H1 (cell line): ENCODE measurements at regions not wholly inside any gene's neighbourhood (a gene's known extent, or its start where the extent isn't known, plus 50 kb on each side); places are given as distances from the start of the nearest gene placed in this dataset.

Experiments
- CTCF ChIA-PET: fragments of 300-600 bp; sonication (Branson Sonifier 250); formaldehyde crosslinking; loops from one replicate; lab custom pipeline; 2021; ENCODE audit not compliant: partially characterized antibody; lab: Charles Lee
- POLR2A ChIA-PET: fragments of 300-600 bp; sonication (Branson Sonifier 250); formaldehyde crosslinking; loops from one replicate; lab custom pipeline; 2021; ENCODE audit warnings: inconsistent platforms; ENCODE audit not compliant: partially characterized antibody; lab: Charles Lee
- DNase-seq, 2 experiments: peaks; one replicate each; pipeline versions ENCODE4 v3.0.0 to v3.0.0-alpha.2; 2010 to 2022; ENCODE audit warnings: low spot score in 2 of 2, low read depth in 1 of 2, mixed read lengths in 1 of 2
- FAIRE-seq: peaks from 2 replicates; lab custom pipeline; 2011; peaks lifted over from hg19 to GRCh38; lab: Jason Lieb, UNC
- H2AFZ ChIP-seq: 2 replicates; pipeline ENCODE4 v1.8.1; 2012; ENCODE audit warnings: low read length, inconsistent platforms
- H2AK5ac ChIP-seq: 2 replicates; pipeline ENCODE4 v1.6.1; 2013; ENCODE audit warnings: low read depth, low read length
- H2BK120ac ChIP-seq: replicated peaks from 2 replicates; pipeline ENCODE3; 2013; ENCODE audit warnings: low read depth, low read length, inconsistent platforms
- H2BK12ac ChIP-seq: 2 replicates; pipeline ENCODE4 v1.6.1; 2013; ENCODE audit warnings: low read depth, low read length
- H2BK15ac ChIP-seq: 2 replicates; pipeline ENCODE4 v1.6.1; 2013; ENCODE audit warnings: low read length
- H2BK20ac ChIP-seq: 2 replicates; pipeline ENCODE4 v1.6.1; 2013; ENCODE audit warnings: low read length
- H2BK5ac ChIP-seq: 2 replicates; pipeline ENCODE4 v1.6.1; 2013; ENCODE audit warnings: low read depth, low read length
- H3K14ac ChIP-seq: 2 replicates; pipeline ENCODE4 v1.6.1; 2013; ENCODE audit warnings: inconsistent platforms; ENCODE audit not compliant: insufficient read length
- H3K18ac ChIP-seq: 2 replicates; pipeline ENCODE4 v1.6.1; 2013; ENCODE audit warnings: low read length; ENCODE audit errors: extremely low read depth
- H3K23ac ChIP-seq: 2 replicates; pipeline ENCODE4 v1.6.1; 2013; ENCODE audit warnings: inconsistent platforms; ENCODE audit not compliant: insufficient read length
- H3K23me2 ChIP-seq: 2 replicates; pipeline ENCODE4 v1.6.1; 2013; ENCODE audit warnings: low read depth, low read length
- H3K27ac ChIP-seq: 2 replicates; pipeline ENCODE4 v1.6.1; 2011; ENCODE audit warnings: low read depth, low read length, inconsistent platforms
- H3K27me3 ChIP-seq, 4 experiments: replicated peaks in 1 of 4; 1 replicate in 1 of 4; 2 replicates in 3 of 4; pipeline versions ENCODE4 v1.6.1 to v1.8.1; 2011 to 2013; ENCODE audit warnings: low read length in 3 of 4, mild to moderate bottlenecking in 3 of 4, inconsistent platforms in 2 of 4, mixed read lengths in 2 of 4, moderate library complexity in 1 of 4; ENCODE audit not compliant: control insufficient read depth in 3 of 4, insufficient read depth in 3 of 4; ENCODE audit errors: extremely low read depth in 1 of 4
- H3K36me3 ChIP-seq, 4 experiments: 2 replicates each; pipeline versions ENCODE4 v1.6.1 to v1.8.1; 2011 to 2013; ENCODE audit warnings: mild to moderate bottlenecking in 4 of 4, low read length in 3 of 4, moderate library complexity in 2 of 4, control low read depth in 1 of 4, inconsistent platforms in 1 of 4; ENCODE audit not compliant: insufficient read depth in 4 of 4, control insufficient read depth in 2 of 4
- H3K4ac ChIP-seq: replicated peaks from 2 replicates; pipeline ENCODE3; 2013; ENCODE audit warnings: low read length, low read depth, mixed read lengths, inconsistent platforms; ENCODE audit not compliant: insufficient read length
- H3K4me1 ChIP-seq, 4 experiments: replicated peaks in 1 of 4; 1 replicate in 1 of 4; 2 replicates in 3 of 4; pipeline versions ENCODE4 v1.6.1 to v1.8.1; 2011 to 2013; ENCODE audit warnings: low read length in 3 of 4, inconsistent platforms in 2 of 4, mixed read lengths in 1 of 4; ENCODE audit not compliant: insufficient read depth in 4 of 4, control insufficient read depth in 3 of 4
- H3K4me2 ChIP-seq, 2 experiments: 2 replicates each; pipeline versions ENCODE4 v1.6.1 to v1.8.1; 2011 to 2013; ENCODE audit warnings: low read depth in 2 of 2, low read length in 2 of 2, control low read depth in 1 of 2, inconsistent platforms in 1 of 2, mild to moderate bottlenecking in 1 of 2; ENCODE audit not compliant: insufficient read depth in 1 of 2
- H3K4me3 ChIP-seq, 4 experiments: fragments of 200-600, 300-600 bp in 1 of 4; sonication (generic), shearing (Covaris generic), sonication (Bioruptor Twin) in 1 of 4; 2 replicates each; pipeline versions ENCODE4 v1.5.1 to v1.8.1; 2011 to 2016; ENCODE audit warnings: low read length in 4 of 4, low read depth in 3 of 4, control low read depth in 2 of 4, inconsistent platforms in 2 of 4, mild to moderate bottlenecking in 2 of 4, mixed read lengths in 1 of 4, moderate library complexity in 1 of 4; ENCODE audit not compliant: insufficient read depth in 2 of 4; ENCODE audit errors: extremely low read depth in 1 of 4
- H3K56ac ChIP-seq: replicated peaks from 2 replicates; pipeline ENCODE3; 2013; ENCODE audit warnings: low read depth, mild to moderate bottlenecking, mixed read lengths, low read length, inconsistent platforms; ENCODE audit not compliant: insufficient read length
- H3K79me1 ChIP-seq: 2 replicates; pipeline ENCODE4 v1.6.1; 2013; ENCODE audit warnings: low read depth, low read length, control low read depth
- H3K79me2 ChIP-seq, 2 experiments: 2 replicates each; pipeline versions ENCODE4 v1.6.1 to v1.8.1; 2012 to 2013; ENCODE audit warnings: low read length in 2 of 2, mild to moderate bottlenecking in 2 of 2, inconsistent platforms in 1 of 2; ENCODE audit not compliant: insufficient read depth in 2 of 2, control insufficient read depth in 1 of 2
- H3K9ac ChIP-seq, 4 experiments: replicated peaks in 1 of 4; 1 replicate in 1 of 4; 2 replicates in 3 of 4; pipeline versions ENCODE4 v1.6.1 to v1.8.1; 2011 to 2013; ENCODE audit warnings: low read depth in 3 of 4, low read length in 3 of 4, control low read depth in 2 of 4, mild to moderate bottlenecking in 2 of 4, moderate library complexity in 2 of 4, inconsistent platforms in 1 of 4; ENCODE audit errors: extremely low read depth in 1 of 4
- H3K9me3 ChIP-seq, 2 experiments: 2 replicates each; pipeline versions ENCODE4 v1.6.1 to v1.8.1; 2012 to 2013; ENCODE audit warnings: mild to moderate bottlenecking in 2 of 2, moderate library complexity in 2 of 2, control low read depth in 1 of 2, inconsistent platforms in 1 of 2, low read depth in 1 of 2, low read length in 1 of 2, mixed read lengths in 1 of 2; ENCODE audit not compliant: insufficient read depth in 2 of 2
- H4K20me1 ChIP-seq, 2 experiments: replicated peaks in 1 of 2; 2 replicates each; pipeline versions ENCODE3 to v1.8.1; 2011 to 2013; ENCODE audit warnings: inconsistent platforms in 2 of 2, low read length in 2 of 2, mild to moderate bottlenecking in 1 of 2; ENCODE audit not compliant: insufficient read depth in 2 of 2, control insufficient read depth in 1 of 2
- H4K5ac ChIP-seq: 2 replicates; pipeline ENCODE4 v1.6.1; 2013; ENCODE audit warnings: low read length, low read depth, mixed read lengths, inconsistent platforms; ENCODE audit not compliant: insufficient read length
- H4K8ac ChIP-seq: 2 replicates; pipeline ENCODE4 v1.8.0; 2013; ENCODE audit warnings: mild to moderate bottlenecking, moderate library complexity, low read length, inconsistent platforms; ENCODE audit not compliant: insufficient read depth; ENCODE audit errors: extremely low read depth
- H4K91ac ChIP-seq: replicated peaks from 2 replicates; pipeline ENCODE3; 2013; ENCODE audit warnings: low read length, mixed read lengths, inconsistent platforms; ENCODE audit not compliant: insufficient read length
- BCL11A ChIP-seq, 2 experiments: IDR thresholded peaks; one replicate each; pipeline ENCODE4 v1.6.1; 2011; ENCODE audit warnings: low read depth in 2 of 2, low read length in 2 of 2, mild to moderate bottlenecking in 2 of 2
- BRCA1 ChIP-seq: IDR thresholded peaks from 2 replicates; pipeline ENCODE4 v1.6.1; 2012; ENCODE audit warnings: low read depth, low read length, improper control_type of control experiment
- KDM4A ChIP-seq: IDR thresholded peaks from one replicate; pipeline ENCODE4 v1.7.1; 2012; ENCODE audit warnings: low read depth, mild to moderate bottlenecking, moderate library complexity, low read length, inconsistent platforms; ENCODE audit not compliant: severe bottlenecking
- RNF2 ChIP-seq: fragments of 200-900, 300-1000 bp; sonication (generic); IDR thresholded peaks from 2 replicates; pipeline ENCODE4 v1.7.1; 2016; ENCODE audit warnings: borderline replicate concordance, low read depth, mild to moderate bottlenecking, antibody characterized with exemption, low read length; ENCODE audit not compliant: poor library complexity, severe bottlenecking; ENCODE audit errors: missing control alignments
- SAP30 ChIP-seq: fragments of 300-600 bp; sonication (generic); IDR thresholded peaks from 2 replicates; pipeline ENCODE4 v1.7.1; 2012; ENCODE audit warnings: low read length, moderate library complexity, mild to moderate bottlenecking, inconsistent platforms; ENCODE audit not compliant: insufficient read depth, insufficient replicate concordance
- WGBS, 2 experiments: shearing (Covaris generic) in 1 of 2; methylation state at CpG; one replicate each; pipeline versions ENCODE4 v1.1.6 to v1.1.7; 2013 to 2015; ENCODE audit warnings: low lambda C conversion rate in 2 of 2, mixed read lengths in 2 of 2, inconsistent platforms in 1 of 2, low coverage in 1 of 2, missing lambda C conversion rate in 1 of 2; ENCODE audit not compliant: insufficient replicate concordance in 2 of 2, insufficient coverage in 1 of 2, insufficient read length in 1 of 2; ENCODE audit errors: extremely low coverage in 1 of 2, missing lambda C conversion rate in 1 of 2; 5-methylcytosine and 5-hydroxymethylcytosine counted together
- TF ChIP-seq, protein P1 (sequence below): IDR thresholded peaks from 2 replicates; pipeline ENCODE4 v1.6.1; 2011; ENCODE audit warnings: low read length, improper control_type of control experiment
- TF ChIP-seq, protein P2 (sequence below): IDR thresholded peaks from 2 replicates; pipeline ENCODE4 v1.6.1; 2012; ENCODE audit warnings: inconsistent platforms
- TF ChIP-seq, protein P3 (sequence below): IDR thresholded peaks from 2 replicates; pipeline ENCODE4 v1.6.1; 2012; ENCODE audit warnings: low read length, inconsistent platforms

DNA sequence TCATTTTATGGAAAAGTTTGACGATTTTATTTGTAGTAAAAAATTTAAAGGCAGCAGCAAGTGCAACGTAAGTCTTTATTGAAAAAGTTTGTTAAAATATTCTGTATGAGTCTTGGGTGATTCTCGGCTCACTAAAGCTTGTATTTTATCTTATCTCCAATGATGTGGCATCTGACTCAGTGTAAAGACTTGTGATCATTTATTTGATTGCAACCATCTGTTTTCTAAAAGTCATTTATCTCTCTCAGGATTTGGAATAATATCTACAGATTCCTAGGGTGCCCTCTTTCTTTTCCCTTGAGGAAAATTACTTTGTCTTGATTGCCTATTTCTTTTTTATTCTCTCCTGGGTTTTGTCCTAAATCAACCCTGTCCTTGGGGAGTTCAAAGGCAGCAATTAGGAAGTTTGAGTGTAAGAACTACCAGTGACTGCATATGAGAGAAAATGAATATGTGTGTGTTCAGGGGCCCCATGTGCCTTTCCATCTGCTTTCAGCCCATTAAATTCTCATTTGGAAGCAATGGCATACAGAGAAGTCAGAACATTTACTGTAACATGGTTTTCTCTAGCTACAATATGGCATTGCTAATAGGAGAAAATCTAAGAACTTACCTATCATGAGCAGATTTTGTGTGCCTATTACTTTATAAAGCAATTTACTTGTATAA is 575.0 kb upstream of the CHRM3 start:
- ChIA-PET CTCF (no interaction called here), POLR2A (no interaction called here)
- no peak overlapping the region for H2AK5ac ChIP-seq
- H2BK5ac ChIP-seq: no peak overlapping the region
- H2AFZ ChIP-seq: no peak overlapping the region
- no peaks in the 10 kb centered on the region for H3K23me2 ChIP-seq
- no peak overlapping the region for H4K8ac ChIP-seq
- DNase-seq (no peak), FAIRE-seq (no peak)
- no peaks in the 10 kb centered on the region for H3K36me3 ChIP-seq
- no peak overlapping the region for H3K23ac ChIP-seq
- no peak overlapping the region for H3K4me3 ChIP-seq
- no peak overlapping the region for H2BK12ac ChIP-seq
- H3K56ac ChIP-seq: no peak overlapping the region
- H3K4ac ChIP-seq: no peak overlapping the region
- no peak overlapping the region for H3K18ac ChIP-seq
- H3K4me1 ChIP-seq: no peaks in the 10 kb centered on the region
- H4K91ac ChIP-seq: no peak overlapping the region
- H3K9me3 ChIP-seq: no peaks in the 10 kb centered on the region
- WGBS, 2 experiments: 92% methylated on average over 3 of the region's 3 CpGs; no CpG with 5 or more reads in 1 of the 2 experiments
- H3K14ac ChIP-seq: no peak overlapping the region
- H3K27ac ChIP-seq: no peak overlapping the region
- no peak overlapping the region for H2BK20ac ChIP-seq
- H3K79me1 ChIP-seq: no peaks in the 10 kb centered on the region
- H3K4me2 ChIP-seq: no peak overlapping the region
- no peaks in the 10 kb centered on the region for H3K27me3 ChIP-seq
- H4K5ac ChIP-seq: no peak overlapping the region
- no peaks in the 10 kb centered on the region for H3K79me2 ChIP-seq
- no peak overlapping the region for H3K9ac ChIP-seq
- no peaks in the 10 kb centered on the region for H4K20me1 ChIP-seq
- no peak overlapping the region for H2BK15ac ChIP-seq
- H2BK120ac ChIP-seq: no peak overlapping the region
- TF ChIP-seq, protein P1, sequence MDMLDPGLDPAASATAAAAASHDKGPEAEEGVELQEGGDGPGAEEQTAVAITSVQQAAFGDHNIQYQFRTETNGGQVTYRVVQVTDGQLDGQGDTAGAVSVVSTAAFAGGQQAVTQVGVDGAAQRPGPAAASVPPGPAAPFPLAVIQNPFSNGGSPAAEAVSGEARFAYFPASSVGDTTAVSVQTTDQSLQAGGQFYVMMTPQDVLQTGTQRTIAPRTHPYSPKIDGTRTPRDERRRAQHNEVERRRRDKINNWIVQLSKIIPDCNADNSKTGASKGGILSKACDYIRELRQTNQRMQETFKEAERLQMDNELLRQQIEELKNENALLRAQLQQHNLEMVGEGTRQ: no peak
- TF ChIP-seq RNF2 (no peak), SAP30 (no peak), BCL11A (IDR thresholded peaks at IDR 0.05; ENCODE audit: low read depth in 2 of 2, low read length in 2 of 2) (no peak), KDM4A (no peak), BRCA1 (no peak)
- TF ChIP-seq, protein P2, sequence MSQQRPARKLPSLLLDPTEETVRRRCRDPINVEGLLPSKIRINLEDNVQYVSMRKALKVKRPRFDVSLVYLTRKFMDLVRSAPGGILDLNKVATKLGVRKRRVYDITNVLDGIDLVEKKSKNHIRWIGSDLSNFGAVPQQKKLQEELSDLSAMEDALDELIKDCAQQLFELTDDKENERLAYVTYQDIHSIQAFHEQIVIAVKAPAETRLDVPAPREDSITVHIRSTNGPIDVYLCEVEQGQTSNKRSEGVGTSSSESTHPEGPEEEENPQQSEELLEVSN: no peak
- TF ChIP-seq, protein P3, sequence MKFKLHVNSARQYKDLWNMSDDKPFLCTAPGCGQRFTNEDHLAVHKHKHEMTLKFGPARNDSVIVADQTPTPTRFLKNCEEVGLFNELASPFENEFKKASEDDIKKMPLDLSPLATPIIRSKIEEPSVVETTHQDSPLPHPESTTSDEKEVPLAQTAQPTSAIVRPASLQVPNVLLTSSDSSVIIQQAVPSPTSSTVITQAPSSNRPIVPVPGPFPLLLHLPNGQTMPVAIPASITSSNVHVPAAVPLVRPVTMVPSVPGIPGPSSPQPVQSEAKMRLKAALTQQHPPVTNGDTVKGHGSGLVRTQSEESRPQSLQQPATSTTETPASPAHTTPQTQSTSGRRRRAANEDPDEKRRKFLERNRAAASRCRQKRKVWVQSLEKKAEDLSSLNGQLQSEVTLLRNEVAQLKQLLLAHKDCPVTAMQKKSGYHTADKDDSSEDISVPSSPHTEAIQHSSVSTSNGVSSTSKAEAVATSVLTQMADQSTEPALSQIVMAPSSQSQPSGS: no peak
